Upper lobe of left lung (tissue), 6 donors: ENCODE measurements at regions not wholly inside any gene's neighbourhood (a gene's known extent, or its start where the extent isn't known, plus 50 kb on each side); places are given as distances from the start of the nearest gene placed in this dataset.

Experiments
- ATAC-seq, 2 donors: fragments of 200-7000 bp; cut with Tn5 transposase; one replicate each; pipeline ENCODE4 v1.9.1; 2022; ENCODE audit warnings: mild to moderate bottlenecking in 2 of 2, moderate library complexity in 2 of 2; ENCODE audit not compliant: low FRiP score in 2 of 2
- DNase-seq, 2 donors: peaks; one replicate each; pipeline ENCODE4 v3.0.0-alpha.2; 2019 to 2020
- H3K27ac ChIP-seq, 4 donors: fragments of 200-600 bp; sonication (generic); one replicate each; pipeline ENCODE4 v1.5.1; 2016 to 2019
- H3K27me3 ChIP-seq, 4 donors: fragments of 200-600 bp; sonication (generic); one replicate each; pipeline ENCODE4 v1.5.1; 2017 to 2019
- H3K36me3 ChIP-seq, 4 donors: fragments of 200-600 bp; sonication (generic); one replicate each; pipeline ENCODE4 v1.5.1; 2016 to 2019
- H3K4me1 ChIP-seq, 4 donors: fragments of 200-600 bp; sonication (generic); one replicate each; pipeline ENCODE4 v1.5.1; 2018 to 2019
- H3K4me3 ChIP-seq, 4 donors: fragments of 200-600 bp; sonication (generic); one replicate each; pipeline ENCODE4 v1.5.1; 2017 to 2019; ENCODE audit warnings: mild to moderate bottlenecking in 2 of 4, moderate library complexity in 1 of 4
- H3K9me3 ChIP-seq, 4 donors: fragments of 200-600 bp; sonication (generic); one replicate each; pipeline ENCODE4 v1.5.1; 2018 to 2019
- EP300 ChIP-seq, 4 donors: sonication (generic); formaldehyde crosslinking; IDR thresholded peaks; one replicate each; pipeline ENCODE4 v1.5.1; 2017; ENCODE audit warnings: antibody characterized with exemption in 4 of 4, control low read depth in 2 of 4
- POLR2A ChIP-seq, 4 donors: fragments of 450-650 bp; IDR thresholded peaks; one replicate each; pipeline ENCODE4 v1.5.1; 2016 to 2017; ENCODE audit warnings: antibody characterized with exemption in 4 of 4, mild to moderate bottlenecking in 2 of 4
- POLR2AphosphoS5 ChIP-seq, 2 donors: sonication (generic); formaldehyde crosslinking; IDR thresholded peaks; one replicate each; pipeline ENCODE4 v1.5.1; 2017; ENCODE audit warnings: antibody characterized with exemption in 2 of 2
- WGBS, 2 donors: methylation state at CpG; one replicate each; pipeline ENCODE4 v1.1.5; 2017 to 2018; 5-methylcytosine and 5-hydroxymethylcytosine counted together
- TF ChIP-seq, protein P1 (sequence below), 6 experiments: fragments of 450-650 bp in 4 of 6; fragments of 200-600 bp in 2 of 6; sonication (generic) in 2 of 6; IDR thresholded peaks; one replicate each; pipeline ENCODE4 v1.5.1; 2016 to 2019; ENCODE audit warnings: antibody characterized with exemption in 6 of 6
- donor health status: DM: no; HTN: no; CAD: no; lungs with moderate emphysema.
- donor health status: DM: no; HTN: yes; CAD: no; lungs with severe emphysema.

DNA sequence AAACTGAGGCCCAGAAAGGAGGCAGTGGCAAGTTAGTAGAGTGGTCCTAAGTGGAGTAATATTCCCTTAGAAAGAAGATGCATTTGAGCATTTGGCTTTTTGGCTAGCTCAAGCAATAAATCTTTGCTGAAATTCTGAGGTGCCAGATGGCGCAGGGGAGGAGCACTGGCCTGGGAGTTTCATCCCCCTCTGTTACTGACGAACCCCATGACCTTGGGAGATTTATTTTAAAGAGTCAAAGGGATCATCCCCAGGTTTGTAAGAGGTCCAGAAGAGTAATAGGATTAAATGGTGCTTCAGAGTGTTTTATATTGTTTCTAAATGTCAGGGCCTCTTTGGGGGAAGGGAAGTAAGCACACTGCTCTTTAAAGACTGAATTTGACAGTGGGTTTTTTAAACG lies 85.1 kb upstream of the PIAS1 start:
- 82 to 83% methylated on average over 3 of the region's 3 CpGs for WGBS, 2 donors
- no peak for DNase-seq
- H3K4me3 ChIP-seq = no peak overlapping the region

DNA sequence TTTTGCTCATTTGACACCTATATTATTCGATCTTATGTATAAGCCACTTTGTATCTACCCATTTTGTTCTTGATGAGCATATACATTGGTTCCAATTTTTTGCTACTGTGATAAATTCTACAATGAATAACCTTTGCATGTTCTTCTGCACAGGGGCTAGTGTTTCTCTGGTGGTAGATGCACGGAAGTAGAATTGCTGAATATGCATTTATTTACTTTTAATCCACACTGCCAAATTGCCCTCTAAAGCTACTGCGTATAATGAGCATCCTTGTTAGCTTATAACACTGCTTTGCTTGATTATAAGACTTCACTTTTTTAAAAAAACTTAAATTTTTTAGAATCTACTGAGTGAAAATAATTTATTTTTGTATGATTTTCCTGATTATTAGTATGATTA lies 84.2 kb upstream of the PIAS1 start:
- Histone ChIP-seq H3K27me3 (no peaks in the 10 kb centered on the region), H3K36me3 (no peaks in the 10 kb centered on the region), H3K27ac (no peak overlapping the region), H3K4me1 (peaks cover 8 to 13% (median 10%) of the 10 kb centered on the region in 4 donors), H3K9me3 (no peaks in the 10 kb centered on the region), H3K4me3 (no peak overlapping the region)
- no peak for DNase-seq
- no peak for ATAC-seq
- TF ChIP-seq POLR2A (IDR thresholded peaks at IDR 0.05) (no peak), EP300 (IDR thresholded peaks at IDR 0.05) (no peak), POLR2AphosphoS5 (IDR thresholded peaks at IDR 0.05) (no peak)
- TF ChIP-seq, protein P1, sequence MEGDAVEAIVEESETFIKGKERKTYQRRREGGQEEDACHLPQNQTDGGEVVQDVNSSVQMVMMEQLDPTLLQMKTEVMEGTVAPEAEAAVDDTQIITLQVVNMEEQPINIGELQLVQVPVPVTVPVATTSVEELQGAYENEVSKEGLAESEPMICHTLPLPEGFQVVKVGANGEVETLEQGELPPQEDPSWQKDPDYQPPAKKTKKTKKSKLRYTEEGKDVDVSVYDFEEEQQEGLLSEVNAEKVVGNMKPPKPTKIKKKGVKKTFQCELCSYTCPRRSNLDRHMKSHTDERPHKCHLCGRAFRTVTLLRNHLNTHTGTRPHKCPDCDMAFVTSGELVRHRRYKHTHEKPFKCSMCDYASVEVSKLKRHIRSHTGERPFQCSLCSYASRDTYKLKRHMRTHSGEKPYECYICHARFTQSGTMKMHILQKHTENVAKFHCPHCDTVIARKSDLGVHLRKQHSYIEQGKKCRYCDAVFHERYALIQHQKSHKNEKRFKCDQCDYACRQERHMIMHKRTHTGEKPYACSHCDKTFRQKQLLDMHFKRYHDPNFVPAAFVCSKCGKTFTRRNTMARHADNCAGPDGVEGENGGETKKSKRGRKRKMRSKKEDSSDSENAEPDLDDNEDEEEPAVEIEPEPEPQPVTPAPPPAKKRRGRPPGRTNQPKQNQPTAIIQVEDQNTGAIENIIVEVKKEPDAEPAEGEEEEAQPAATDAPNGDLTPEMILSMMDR (IDR thresholded peaks at IDR 0.05) = no peak
- WGBS, 2 donors = 80 to 93% methylated on average over 3 of the region's 3 CpGs

More for the DNA sequence above, 85.1 kb upstream of the PIAS1 start:
- TF ChIP-seq, protein P1 (IDR thresholded peaks at IDR 0.05) = no peak
- TF ChIP-seq POLR2A (IDR thresholded peaks at IDR 0.05) (no peak), POLR2AphosphoS5 (IDR thresholded peaks at IDR 0.05) (no peak), EP300 (IDR thresholded peaks at IDR 0.05) (no peak)
- H3K36me3 ChIP-seq = no peaks in the 10 kb centered on the region
- H3K27ac ChIP-seq = no peak overlapping the region
- ATAC-seq = no peak
- no peaks in the 10 kb centered on the region for H3K27me3 ChIP-seq
- H3K9me3 ChIP-seq = no peaks in the 10 kb centered on the region
- H3K4me1 ChIP-seq = peaks cover 8 to 13% (median 10%) of the 10 kb centered on the region in 4 donors

DNA sequence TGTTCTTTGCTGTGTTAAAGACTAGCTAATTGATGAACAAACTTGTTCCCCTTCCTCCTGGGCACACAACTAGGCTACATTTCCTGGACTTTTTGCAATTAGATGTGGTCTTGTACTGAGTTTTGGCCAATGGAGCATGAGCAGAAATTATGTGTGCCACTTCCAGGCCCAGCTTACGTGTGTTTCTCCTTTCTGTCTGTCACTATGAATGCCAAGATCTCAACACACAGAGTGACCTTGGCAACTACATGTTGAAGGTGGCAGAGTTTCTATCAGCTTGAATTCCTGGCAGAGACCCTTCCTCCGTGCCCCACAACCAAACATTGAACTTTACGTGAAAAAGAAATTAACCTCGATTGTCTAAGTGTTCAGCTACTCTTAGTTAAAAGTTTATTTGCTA lies 81.7 kb upstream of the PIAS1 start:
- no peaks in the 10 kb centered on the region for H3K36me3 ChIP-seq
- no peak overlapping the region for H3K4me3 ChIP-seq
- no peaks in the 10 kb centered on the region for H3K9me3 ChIP-seq
- H3K4me1 ChIP-seq = peaks cover 8 to 13% (median 10%) of the 10 kb centered on the region in 4 donors
- H3K27ac ChIP-seq = no peak overlapping the region
- H3K27me3 ChIP-seq = no peaks in the 10 kb centered on the region
- TF ChIP-seq POLR2AphosphoS5 (IDR thresholded peaks at IDR 0.05) (no peak), EP300 (IDR thresholded peaks at IDR 0.05) (no peak), POLR2A (IDR thresholded peaks at IDR 0.05) (no peak)
- TF ChIP-seq, protein P1 (IDR thresholded peaks at IDR 0.05) = no peak
- DNase-seq (no peak), ATAC-seq (no peak)
- 56 to 74% methylated on average over 4 of the region's 4 CpGs for WGBS, 2 donors

DNA sequence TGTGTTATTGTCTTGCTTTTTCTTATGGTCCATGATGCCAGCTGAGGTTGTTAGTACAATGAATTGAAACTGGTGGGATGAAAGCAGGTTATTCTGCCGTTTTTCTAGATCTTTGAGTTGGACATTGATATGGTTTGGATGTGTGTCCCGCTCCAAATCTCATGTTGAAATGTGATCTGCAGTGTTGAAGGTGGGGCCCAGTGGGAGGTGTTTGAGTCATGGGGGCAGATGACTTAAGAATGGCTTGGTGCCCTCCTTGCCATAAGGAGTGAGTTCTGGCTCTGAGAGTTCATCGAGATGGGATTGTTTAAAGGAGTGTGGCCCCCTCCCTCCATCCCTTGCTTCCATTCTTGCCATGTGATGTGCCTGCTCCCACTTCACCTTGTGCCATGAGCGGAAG lies 80.3 kb upstream of the PIAS1 start:
- 79 to 97% methylated on average over 4 of the region's 4 CpGs for WGBS, 2 donors
- no peaks in the 10 kb centered on the region for H3K9me3 ChIP-seq
- H3K4me1 ChIP-seq = peaks cover 0 to under 1% (median 0%) of the 10 kb centered on the region in 4 donors
- H3K27ac ChIP-seq = no peak overlapping the region
- DNase-seq = no peak
- no peaks in the 10 kb centered on the region for H3K36me3 ChIP-seq
- no peaks in the 10 kb centered on the region for H3K27me3 ChIP-seq
- ATAC-seq = no peak
- TF ChIP-seq EP300 (IDR thresholded peaks at IDR 0.05) = no peak
- no peak for TF ChIP-seq POLR2AphosphoS5 (IDR thresholded peaks at IDR 0.05)
- TF ChIP-seq, protein P1 (IDR thresholded peaks at IDR 0.05) = no peak
- TF ChIP-seq POLR2A (IDR thresholded peaks at IDR 0.05) = no peak
- no peak overlapping the region for H3K4me3 ChIP-seq

DNA sequence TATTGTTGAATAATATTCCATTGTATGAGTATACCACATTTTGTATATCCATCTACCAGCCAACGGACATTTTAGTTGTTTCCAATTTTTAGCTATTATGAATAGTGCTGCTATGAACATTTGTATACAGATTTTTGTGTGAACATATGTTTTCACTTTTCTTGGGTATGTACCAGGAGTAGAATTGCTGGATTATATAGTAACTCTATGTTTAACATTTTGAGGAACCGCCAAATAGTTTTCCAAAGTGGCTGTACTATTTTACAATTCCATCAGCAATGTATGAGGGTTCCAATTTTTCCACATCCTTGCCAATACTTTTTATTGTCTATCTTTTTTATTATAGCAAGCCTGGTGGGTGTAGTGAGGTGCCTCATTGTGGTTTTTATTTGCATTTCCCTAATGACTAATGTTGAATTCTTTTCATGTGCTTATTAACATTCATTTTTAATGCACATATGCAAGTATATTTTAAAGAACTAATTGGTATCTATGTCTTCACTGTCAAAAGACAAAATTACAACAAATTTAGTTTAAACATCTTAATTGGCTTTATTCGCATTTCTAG lies 77.5 kb upstream of the PIAS1 start:
- Histone ChIP-seq H3K4me3 (no peak overlapping the region), H3K27ac (no peak overlapping the region), H3K9me3 (no peaks in the 10 kb centered on the region), H3K4me1 (no peaks in the 10 kb centered on the region), H3K27me3 (no peaks in the 10 kb centered on the region), H3K36me3 (no peaks in the 10 kb centered on the region)
- DNase-seq = no peak
- TF ChIP-seq POLR2AphosphoS5 (IDR thresholded peaks at IDR 0.05) (no peak), EP300 (IDR thresholded peaks at IDR 0.05) (no peak), POLR2A (IDR thresholded peaks at IDR 0.05) (no peak)
- TF ChIP-seq, protein P1 (IDR thresholded peaks at IDR 0.05) = no peak
- no peak for ATAC-seq
- 96 to 98% methylated on average over 3 of the region's 3 CpGs for WGBS, 2 donors
